Spleen (tissue), 7 donors: ENCODE measurements at regions not wholly inside any gene's neighbourhood (a gene's known extent, or its start where the extent isn't known, plus 50 kb on each side); places are given as distances from the start of the nearest gene placed in this dataset.

Experiments
- POLR2A ChIP-seq, 3 donors: fragments of 450-650 bp; IDR thresholded peaks; one replicate each; pipeline ENCODE4 v1.5.1; 2017; ENCODE audit warnings: antibody characterized with exemption in 3 of 3, mild to moderate bottlenecking in 1 of 3
- POLR2AphosphoS5 ChIP-seq, 3 donors: sonication (generic); formaldehyde crosslinking; IDR thresholded peaks; one replicate each; pipeline ENCODE4 v1.5.1; 2017; ENCODE audit warnings: antibody characterized with exemption in 3 of 3
- TF ChIP-seq, protein P1 (sequence below), 11 experiments: fragments of 200-600 bp in 7 of 11; fragments of 450-650 bp in 4 of 11; sonication (generic) in 4 of 11; IDR thresholded peaks in 8 of 11; conservative IDR thresholded peaks in 3 of 11; 1 replicate in 7 of 11; 2 replicates in 4 of 11; pipeline versions ENCODE4 v1.4.0 to v1.8.0; 2016 to 2021; ENCODE audit warnings: antibody characterized with exemption in 11 of 11, inconsistent platforms in 4 of 11, mild to moderate bottlenecking in 1 of 11
- donor health status: DM: no; HTN: no; CAD: no; lungs with moderate emphysema.
- donor health status: DM: no; HTN: no; CAD: no.
- donor health status: DM: no; HTN: no; CAD: no.

DNA sequence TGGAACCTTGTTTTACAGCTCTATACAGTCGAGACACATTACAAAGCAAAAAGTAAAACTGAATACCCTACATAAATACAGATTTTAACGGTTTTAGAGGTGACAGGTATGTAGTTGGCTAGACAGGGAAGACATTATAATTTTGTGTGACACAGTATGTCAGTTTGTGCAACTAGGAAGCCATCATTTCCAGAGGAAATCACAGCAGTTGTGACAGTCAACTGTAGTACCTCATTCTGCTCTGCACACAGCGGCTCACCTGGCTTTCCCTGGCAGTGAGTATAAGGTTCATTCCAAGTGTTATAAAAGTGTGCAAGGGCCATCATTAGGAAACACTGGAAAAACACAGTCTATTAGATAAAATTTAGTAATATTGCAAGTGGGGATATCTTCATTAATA lies 501.6 kb upstream of the PHF14 start:
- TF ChIP-seq, protein P1, sequence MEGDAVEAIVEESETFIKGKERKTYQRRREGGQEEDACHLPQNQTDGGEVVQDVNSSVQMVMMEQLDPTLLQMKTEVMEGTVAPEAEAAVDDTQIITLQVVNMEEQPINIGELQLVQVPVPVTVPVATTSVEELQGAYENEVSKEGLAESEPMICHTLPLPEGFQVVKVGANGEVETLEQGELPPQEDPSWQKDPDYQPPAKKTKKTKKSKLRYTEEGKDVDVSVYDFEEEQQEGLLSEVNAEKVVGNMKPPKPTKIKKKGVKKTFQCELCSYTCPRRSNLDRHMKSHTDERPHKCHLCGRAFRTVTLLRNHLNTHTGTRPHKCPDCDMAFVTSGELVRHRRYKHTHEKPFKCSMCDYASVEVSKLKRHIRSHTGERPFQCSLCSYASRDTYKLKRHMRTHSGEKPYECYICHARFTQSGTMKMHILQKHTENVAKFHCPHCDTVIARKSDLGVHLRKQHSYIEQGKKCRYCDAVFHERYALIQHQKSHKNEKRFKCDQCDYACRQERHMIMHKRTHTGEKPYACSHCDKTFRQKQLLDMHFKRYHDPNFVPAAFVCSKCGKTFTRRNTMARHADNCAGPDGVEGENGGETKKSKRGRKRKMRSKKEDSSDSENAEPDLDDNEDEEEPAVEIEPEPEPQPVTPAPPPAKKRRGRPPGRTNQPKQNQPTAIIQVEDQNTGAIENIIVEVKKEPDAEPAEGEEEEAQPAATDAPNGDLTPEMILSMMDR (IDR thresholded peaks at IDR 0.05 in 8 of 11, conservative IDR thresholded peaks at IDR 0.05 in 3 of 11): no peak
- TF ChIP-seq POLR2AphosphoS5 (IDR thresholded peaks at IDR 0.05): no peak
- no peak for TF ChIP-seq POLR2A (IDR thresholded peaks at IDR 0.05)
